ENCODE measurements at regions not wholly inside any gene's neighbourhood (a gene's known extent, or its start where the extent isn't known, plus 50 kb on each side); places are given as distances from the start of the nearest gene placed in this dataset.

DNA sequence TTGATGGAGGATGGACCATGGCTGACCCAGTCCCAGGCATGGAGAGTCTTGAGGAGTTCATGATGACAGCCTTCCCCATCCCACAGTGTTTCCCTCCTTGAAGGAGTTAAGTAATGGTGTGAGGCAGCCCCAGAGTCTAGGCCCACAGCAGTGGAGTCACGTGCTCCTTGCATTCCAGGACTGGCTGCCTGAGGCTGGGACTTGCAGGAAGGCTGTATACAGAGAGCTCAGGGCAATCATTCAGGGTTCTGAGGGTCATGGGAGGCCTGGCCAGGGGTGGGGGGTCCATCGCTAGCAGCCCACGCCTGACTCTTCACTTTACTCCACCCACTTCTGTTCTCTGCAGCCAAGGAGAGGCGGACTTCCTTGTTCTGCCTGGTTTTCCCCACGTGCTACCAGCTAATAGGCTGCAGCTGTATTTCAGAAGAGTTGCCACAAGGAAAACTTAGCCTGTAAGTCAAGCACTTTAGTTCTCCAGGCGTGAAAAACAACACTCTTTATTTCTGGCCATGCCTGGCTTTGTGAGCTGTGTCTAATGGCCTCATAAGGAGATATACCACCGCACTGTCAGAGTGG lies 272.5 kb downstream of the DHX35 start:
- no peak for DNase-seq

DNA sequence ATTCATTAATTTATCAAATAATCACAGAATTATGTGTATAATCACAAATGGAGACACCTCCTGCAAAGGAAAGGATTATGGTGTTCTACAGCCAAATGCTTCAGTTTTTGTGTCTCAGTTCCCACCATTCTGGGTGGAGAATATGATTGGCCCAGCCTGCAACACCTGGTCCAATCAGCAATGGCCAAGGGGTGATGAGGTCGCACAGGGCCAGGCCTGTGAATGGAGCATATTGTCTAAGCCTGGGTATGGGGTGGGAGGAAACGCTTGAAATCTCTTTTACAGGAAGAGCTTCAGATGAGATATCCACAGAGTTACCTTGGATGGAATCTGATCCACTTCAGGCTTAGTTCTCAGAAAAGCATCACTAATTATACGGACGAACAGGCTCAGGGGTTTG lies 271.6 kb downstream of the DHX35 start:
- no peak for DNase-seq

DNA sequence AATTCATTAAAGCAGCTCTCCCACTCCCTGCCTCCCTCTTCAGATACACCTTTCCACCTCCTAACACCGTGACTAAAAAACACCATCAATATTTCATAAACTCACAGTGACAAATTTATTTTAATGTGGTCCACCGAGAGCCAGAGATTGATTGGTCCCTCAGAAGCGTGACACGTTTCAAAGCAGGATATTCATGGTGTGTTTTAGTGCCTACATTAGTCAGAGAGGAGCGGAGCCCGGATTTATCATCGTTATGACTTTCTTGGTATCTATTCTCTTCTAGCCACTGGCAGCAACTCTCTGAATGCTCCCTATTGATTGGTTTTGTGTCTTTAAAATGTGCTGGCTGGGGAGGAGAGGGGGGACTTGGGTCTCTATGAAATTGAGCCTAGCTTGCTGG lies 265.3 kb downstream of the DHX35 start:
- DNase-seq, result no peak

DNA sequence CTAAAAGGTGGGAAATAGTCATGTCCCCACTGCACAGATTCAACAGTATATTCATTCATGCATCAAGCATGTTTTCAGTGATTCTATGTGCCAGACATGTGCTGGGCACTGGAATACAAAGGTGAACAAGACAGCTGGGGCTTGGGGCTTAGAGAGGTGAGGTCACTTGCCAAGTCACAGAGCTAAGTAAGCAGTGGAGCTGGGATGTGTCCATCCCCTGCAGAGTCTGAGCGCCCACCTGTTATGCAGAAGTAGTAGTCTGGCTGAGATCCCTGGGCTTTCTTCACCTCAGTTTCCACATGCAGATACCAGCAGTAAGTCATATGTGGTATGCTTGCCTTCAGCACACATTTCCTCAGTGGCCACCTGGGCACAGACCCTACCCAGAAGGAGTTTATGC lies 263.8 kb downstream of the DHX35 start:
- DNase-seq, result no peak

DNA sequence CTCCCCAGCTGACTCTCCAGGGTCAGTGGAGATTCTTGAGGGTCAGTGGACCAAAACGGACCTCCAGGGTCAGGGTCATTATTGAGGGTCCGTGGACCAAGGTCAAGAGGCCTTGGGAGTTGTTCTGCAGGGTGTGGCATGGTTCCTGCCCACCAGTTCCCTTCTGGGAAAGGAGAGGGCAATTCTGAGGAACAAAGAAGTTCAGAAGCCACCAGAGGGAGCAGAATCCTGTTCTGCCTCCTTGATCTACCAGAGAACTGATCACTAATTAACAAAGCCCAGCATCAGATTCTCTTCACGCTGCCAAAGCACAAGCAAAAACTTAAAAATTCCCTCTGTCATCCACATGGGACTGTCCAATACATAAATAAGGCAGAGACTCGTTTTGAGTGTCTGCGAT lies 263.4 kb downstream of the DHX35 start:
- no peak for DNase-seq

DNA sequence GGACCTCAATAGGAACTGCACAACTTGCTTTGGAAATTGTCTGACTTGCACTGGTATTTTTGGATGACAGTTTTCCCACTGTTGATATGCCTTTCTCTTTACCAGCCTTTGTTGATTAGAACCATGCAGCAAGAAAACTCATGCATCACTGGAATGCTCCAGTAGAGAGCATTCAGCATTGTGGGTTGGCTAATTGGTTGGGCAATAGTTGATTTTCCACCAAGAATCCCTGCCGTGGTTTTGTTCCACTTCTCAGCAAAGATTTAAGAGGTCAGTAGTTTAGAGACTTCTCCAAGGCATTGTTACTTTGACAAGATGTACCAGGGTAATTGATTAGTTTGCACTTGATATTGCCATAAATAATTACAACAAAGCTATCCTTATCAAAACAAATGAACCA lies 260.0 kb downstream of the DHX35 start:
- DNase-seq, result no peak

DNA sequence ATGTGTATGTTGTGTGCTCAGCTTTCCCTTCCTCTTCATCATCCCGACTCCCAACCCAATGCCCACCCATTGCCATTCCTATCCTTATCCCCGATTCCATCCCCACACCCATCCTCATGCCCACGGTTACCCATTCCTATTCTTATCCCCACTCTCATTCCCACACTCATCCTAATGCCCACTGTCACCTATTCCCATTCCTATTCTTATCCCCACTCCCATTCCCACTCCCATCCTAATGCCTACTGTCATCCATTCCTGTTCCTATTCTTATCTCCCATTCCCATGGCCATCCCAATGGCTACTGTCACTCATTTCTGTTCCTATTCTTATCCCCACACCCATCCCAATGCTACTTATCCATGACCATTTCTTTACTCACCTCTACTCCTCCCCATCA lies 254.1 kb downstream of the DHX35 start:
- no peak for DNase-seq

DNA sequence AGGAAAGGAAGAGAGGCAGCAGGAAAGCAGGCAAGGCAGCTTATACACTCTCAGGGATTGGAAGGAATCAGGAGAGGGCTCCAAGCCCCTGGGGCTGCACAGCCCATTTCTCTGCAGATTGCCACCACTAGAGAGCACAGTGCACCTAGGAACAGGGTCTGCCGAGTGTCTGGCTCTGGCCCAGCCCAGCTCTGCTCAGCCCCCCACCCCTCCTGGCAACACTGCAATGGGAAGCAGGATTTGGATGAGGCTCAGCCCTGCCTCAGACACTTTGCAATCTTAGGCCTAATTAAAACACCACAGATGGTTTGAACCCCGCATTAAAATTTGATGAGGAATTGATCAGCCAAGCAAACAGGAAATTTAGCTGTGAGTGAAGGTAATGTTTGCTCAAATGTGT lies 252.7 kb downstream of the DHX35 start:
- no peak for DNase-seq

DNA sequence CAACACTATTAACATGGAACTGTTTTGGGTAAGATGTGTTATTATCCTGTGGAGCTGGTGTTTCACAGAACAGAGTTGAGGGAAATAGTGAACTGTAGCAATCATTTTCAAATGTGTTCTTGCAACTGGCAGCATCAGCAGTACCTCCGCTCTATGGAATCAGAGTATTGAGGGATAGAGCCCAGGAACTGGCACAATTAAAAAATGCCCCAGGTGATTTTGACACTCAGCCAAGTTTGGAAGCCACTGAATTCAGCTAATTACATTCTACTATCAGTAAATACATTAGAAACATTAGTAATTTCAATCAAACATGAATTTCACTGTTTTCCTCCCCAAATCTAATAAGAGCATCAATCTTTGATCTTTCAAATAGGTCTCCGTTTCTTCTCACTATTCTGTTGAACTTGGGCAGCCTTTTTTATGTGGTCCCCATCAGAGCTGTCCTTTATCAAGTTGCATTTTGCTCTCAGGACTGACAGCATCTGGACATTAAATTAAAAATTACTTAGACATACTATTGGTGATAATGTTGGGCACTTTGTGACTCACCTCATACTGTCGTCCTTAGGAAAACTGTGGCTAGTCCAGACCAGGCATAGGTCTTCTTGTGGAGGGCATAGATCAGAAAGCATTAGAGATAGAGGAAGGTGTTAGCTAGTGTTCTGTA lies 251.5 kb downstream of the DHX35 start:
- DNase-seq, result no peak

DNA sequence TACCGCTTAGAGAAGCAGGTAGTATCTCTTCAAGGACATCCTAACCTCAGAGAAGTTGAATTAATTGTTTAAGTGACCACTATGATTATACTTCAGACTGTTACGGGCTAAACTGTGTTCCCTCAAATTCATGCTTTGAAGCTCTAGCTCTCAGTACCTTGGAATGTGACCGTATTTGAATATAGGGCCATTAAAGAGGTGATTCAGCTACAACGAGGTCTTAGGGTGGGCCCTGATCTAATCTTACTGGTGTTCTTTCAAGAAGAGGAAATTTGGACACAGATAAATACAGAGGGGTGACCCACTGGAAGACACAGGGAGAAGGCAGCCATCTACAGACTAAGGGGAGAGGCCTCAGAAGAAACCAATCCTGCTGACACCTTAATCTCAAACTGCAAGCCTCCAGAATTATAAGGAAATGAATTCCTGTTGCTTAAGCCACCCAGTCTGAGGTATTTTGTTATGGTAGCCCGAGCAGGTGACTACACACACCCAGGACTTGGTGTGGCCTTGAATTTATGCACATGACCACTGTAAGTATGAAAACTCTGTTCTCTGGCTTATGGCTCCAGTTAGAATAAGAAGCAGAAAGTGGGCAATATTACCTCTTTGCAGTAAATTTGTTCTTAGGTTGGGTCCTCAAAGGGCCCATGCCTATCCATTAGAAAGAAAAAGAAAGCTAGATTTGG lies 249.1 kb downstream of the DHX35 start:
- DNase-seq, result no peak

DNA sequence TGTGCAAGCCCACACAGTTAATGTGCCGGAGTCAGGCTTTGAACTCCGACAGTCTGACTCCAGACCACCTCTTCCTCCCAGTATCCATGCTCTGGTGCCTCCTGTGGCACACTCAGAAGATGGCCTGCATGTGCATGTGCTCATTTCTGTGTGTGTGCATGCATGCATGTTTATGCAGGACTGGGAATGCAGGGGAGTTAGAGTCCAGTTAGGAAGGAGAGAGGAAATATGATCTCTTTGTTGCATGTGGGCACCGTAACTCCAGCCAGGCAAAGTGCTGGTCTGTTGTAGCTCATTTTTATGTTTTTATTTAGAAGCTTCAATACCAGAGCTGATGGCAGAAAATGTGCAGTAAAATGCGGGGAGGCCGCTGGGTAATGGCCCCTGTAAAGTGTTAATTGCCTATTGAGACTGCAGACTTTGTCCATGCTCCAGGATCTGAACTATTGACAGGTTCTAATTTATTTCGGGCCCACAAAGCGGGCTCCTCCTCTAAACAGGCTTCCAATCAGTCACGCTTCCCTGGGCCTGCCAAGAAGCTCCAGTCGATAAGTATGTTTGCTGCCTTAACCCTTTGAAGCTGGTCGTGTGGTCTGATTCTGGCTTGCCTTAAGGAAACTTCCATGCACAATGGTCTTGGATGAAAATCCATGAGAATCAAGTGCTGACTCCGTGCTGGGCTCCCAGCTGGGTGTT lies 248.3 kb downstream of the DHX35 start:
- DNase-seq, result no peak

DNA sequence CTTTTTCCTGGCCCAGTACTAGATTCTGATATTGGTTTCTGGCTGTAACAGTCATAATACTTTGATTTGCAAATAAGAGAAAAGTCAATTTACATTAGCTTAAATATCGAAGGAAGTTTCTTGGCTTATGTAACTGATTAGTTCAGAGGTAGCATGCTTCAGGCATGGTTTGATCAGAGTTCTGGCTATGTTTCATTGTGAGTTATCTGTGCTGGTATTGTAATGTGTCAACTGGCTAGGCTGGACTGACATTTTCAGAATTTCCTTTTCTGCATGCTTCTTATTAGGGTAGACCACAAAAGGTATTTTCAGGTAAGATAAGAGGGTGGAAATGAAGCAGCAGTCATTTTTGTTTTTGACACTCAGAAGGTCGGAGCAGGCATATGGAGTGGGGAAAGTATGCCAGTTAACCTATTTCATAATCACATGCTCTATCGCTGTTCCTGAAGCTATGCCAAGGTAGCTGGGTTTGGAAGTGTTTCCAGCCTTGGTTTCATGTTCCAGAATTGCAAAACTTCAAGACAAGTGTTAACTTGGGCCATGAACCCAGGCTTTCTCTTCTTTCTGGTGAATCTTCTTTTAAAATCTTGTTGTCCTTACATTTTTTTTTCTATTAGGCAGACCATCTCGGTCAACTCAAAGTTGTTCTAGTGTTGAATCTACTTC lies 244.9 kb downstream of the DHX35 start:
- DNase-seq, result no peak

DNA sequence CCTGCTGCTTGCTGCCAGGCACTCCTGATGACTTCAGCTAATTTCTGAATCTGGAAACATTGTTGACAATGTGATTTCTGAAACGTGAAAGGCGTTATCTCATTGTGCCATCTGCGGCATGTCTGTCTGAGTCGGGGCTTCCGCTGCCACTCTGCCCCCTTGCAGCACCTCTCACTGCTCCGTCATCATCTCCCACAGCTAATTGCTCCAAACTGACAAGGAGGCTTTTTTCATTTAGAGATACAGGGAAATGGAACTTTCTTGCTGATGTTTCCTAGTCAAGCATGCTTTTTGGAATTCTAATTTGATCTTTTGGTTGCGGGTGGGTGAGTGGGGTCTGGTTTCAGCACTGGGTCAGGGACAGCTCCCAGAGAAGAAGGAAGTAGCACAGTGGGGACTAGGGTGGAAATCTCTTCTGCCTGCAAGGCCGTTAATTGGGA lies 233.5 kb downstream of the DHX35 start:
- DNase-seq, result no peak

DNA sequence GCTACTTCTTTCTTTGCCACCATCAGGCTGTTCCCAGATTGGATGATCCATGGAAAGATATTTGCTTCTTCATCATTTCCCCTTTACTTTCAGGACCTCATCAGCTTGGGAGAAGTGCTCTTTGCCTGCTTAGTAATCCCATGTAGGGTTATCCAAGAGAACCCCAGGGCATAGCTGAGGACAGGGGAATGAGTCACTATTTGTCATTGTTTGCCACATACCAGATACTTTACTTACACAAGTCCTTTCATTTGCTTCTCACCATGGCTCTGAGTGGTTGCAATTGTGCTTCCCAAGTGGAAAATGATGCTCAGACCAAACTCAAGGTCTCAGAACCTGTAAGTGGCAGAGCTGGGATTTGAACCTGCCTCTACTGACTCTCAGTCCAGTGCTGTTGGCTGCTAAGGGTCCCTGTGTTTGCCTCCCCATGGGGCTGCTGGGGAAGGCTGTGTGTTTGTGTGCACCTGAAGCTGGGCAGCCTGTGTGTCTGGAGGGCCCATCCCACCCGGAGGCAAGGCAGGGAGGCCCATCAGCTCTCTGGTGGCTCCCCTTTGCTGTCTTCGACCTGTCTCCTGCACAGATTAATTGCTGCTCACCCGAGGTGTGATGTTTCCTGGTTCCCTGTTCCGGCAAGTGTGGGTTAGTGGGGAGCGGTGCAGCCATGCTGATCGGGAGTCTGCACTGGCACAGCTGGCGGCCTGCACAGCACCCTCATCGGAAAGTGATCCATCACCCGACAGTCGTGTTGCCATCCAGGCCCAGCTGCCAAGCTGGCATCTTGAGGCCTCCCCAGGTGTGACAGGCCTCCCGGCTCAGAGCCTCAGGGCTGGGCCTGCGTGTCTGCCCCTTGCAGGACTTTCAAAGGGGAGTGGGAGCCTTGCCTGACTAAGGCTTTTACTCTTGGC lies 228.8 kb downstream of the DHX35 start:
- no peak for DNase-seq

DNA sequence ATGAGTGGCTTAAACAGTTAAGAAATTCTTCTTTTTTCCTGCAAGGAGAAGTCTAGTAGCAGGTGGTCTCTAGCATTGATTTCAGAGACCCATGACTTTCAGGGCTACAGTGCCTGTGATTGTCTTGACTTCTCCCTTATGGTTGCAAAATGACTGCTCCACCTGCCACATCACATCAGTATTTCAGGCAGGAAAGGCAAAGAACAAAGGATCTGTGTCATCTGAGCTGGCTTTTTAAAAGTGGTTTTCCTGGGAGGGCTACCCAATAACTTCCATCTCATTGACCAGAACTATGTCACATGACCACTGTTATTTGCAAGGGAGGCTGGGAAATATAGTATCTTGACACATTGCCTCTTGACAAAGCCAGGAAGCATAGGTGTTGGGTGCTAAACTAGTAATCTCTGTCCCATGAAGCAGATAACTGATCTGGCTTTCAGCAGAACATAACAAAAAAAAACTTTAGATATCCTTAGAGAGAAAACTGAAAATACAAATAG lies 226.2 kb downstream of the DHX35 start:
- no peak for DNase-seq

DNA sequence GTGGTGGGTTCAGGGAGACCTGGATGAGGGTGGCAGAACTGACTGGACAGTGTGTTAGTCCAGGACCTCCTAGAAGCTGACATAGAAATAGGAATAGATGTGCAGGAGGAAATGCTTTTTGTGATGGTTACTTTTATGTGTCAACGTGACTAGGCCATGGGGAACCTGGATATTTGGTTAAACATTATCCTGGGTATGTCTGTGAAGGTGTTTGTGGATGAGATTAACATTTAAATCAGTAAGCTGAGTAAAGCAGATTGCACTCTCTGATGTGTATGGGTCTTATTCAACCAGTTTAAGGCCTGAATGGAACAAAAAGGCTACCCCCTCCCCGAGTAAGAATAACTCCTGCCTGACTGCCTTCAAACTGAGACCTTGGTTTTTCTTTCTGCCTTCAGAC lies 219.3 kb downstream of the DHX35 start:
- DNase-seq, result no peak

DNA sequence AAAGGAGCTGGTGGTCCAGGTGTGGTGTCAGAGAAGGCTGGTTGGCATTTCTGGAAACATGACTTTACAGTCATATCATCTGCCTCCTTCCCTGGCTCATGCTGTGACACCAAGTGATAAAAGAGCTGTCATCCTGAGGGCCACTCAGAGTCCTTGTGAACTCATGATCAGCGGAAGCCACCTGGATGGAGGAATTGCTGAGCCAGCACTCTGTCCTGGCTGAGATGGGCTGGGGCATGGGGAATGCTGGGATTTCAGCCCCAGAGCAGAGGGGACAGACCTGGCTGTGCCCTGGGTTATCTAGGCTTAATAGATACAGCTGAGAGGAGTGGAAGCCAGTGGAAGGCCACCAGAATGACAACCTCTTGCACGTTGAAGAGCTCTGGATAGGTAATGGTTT lies 214.3 kb downstream of the DHX35 start:
- no peak for DNase-seq

DNA sequence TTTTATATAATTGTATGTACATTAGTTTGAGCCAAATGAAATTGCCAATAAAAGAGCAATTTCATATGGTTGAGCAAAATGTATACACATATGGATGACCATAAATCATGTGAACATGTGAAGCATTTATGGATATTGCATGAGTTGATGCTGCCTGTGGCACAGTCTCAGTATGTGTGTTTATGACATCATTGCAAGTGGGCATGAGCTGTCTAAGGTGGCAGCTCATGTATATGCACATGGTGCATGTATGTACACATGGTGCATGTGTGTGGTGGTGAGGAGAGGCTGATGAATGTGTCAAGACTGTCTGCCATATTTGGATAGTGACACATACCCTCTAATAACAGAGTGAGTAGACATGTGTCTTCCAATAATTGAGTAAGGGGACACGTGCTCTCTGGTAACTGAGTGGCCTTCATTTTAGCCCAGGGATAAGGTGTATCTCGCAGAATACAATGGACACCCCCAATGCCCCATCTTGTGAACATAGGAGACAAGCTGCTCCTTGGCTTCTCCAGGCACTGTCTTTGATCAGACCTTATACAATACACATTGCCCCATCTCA lies 208.8 kb downstream of the DHX35 start:
- DNase-seq, result no peak

DNA sequence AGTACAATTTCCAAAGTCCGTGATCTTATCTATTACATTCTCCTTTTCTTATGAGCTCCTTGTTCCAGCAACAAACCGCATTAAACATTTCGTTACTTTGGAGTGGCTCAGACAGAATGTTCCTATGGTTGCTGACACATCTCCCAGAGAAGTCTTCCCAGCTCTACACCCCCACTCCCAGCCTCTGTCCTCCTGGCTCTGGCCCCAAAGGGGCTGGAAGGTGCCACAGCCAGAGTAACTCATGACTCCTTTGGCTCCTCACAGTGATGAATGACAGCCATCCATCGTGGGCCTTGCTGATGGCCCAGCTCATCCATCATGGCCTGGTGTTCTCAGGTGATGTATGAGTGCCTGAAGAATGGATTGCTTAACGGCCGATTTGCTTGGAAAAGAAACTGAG lies 203.0 kb downstream of the DHX35 start:
- no peak for DNase-seq

DNA sequence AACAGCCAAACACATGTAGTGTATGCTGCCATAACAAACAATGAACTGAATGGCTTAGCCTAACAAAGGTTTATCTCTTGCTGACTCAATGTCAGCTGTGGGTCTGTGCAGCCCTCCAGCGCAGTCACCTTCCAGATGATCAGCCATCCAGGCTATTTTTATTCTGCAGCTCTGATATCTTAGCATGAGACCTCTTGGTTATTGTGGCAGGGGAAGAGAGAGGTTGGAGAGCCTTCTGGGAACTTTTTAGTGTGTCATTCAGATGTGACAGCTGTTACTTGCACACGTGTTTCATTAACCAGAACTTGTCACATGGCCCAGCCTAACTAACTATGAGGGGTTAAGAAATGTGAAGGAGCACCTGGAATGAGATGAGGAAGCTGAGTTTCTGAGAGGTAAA lies 202.5 kb downstream of the DHX35 start:
- no peak for DNase-seq

DNA sequence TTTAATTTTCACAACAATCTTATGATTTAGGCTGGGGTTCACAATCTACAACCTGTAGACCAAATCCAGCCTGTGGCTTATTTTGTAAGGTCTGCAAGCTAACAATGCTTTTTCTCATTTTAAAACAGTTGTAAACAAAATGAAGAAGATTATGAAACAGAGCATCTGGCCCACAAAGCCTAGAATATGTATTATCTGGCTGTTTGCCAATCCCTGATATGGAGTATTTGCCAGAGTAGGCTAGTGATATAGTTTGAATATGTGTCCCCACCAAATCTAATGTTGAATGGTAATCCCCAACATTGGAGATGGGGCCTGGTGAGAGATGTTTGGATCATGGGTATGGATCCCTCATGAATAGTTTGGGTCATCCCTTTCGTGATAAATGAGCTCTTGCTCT lies 201.8 kb downstream of the DHX35 start:
- DNase-seq, result no peak

DNA sequence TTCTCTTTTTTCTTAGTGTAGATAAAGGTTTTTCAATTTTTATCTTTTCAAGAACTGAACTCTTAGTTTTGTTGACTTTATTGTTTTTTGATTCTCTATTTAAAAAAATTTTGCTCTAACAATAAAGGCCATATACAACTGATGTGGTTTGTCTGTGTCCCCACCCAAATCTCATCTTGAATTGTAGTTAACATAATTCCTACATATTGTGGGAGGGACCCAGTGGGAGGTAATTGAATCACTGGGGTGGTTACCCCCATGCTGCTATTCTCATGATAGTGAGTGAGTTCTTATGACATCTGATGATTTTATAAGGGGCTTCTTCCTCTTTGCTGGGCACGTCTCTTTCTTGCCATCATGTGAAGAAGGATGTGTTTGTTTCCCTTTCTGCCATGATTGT lies 199.8 kb downstream of the DHX35 start:
- DNase-seq, result no peak
